ENCODE measurements at regions not wholly inside any gene's neighbourhood (a gene's known extent, or its start where the extent isn't known, plus 50 kb on each side); places are given as distances from the start of the nearest gene placed in this dataset.
A peak's percentile ranks its signal among the peaks of the same experiment; 100 is the strongest.
"Not testable (repeated sequence)": the region's sequence is repeated elsewhere in the genome, so short reads cannot be mapped to it uniquely, and the experiment has no call there.

- RAD21 ChIA-PET (ENCODE audit: unreplicated experiment), result no interaction called here
- Histone ChIP-seq H3K36me3 (ENCODE audit: control insufficient read depth in 2 of 2, insufficient read depth in 2 of 2, low read length in 1 of 2) (no peaks in the 10 kb centered on the region), H3K9ac (ENCODE audit: control insufficient read depth, insufficient read depth, low read length) (no peak overlapping the region), H3K79me2 (ENCODE audit: control insufficient read depth, insufficient read depth, low read length) (no peaks in the 10 kb centered on the region), H2AFZ (ENCODE audit: control insufficient read depth, low read depth, low read length) (no peak overlapping the region), H3K4me2 (ENCODE audit: control insufficient read depth, insufficient read depth) (no peak overlapping the region), H3K9me3 (replicated peaks; ENCODE audit: control insufficient read depth, insufficient read depth, low read length) (peaks cover 2% of the 10 kb centered on the region), H3K27ac (ENCODE audit: control insufficient read depth, insufficient read depth) (no peak overlapping the region), H3K4me1 (ENCODE audit: control insufficient read depth, insufficient read depth, low read length) (no peaks in the 10 kb centered on the region), H4K20me1 (ENCODE audit: control insufficient read depth, insufficient read depth) (no peaks in the 10 kb centered on the region), H3K27me3 (replicated peaks in 1 of 2; ENCODE audit: control insufficient read depth in 2 of 2, insufficient read depth in 2 of 2, low read length in 1 of 2) (no peaks in the 10 kb centered on the region), H3K4me3 (no peak overlapping the region)
- CTCF ChIA-PET, result no interaction called here
- peak; percentile 99 for FAIRE-seq
- intact Hi-C loops (cut with micrococcal nuclease; ENCODE audit: unreplicated experiment) (no loop called here), in situ Hi-C loops (cut with MboI) (no loop called here)
- TF ChIP-seq MTA2 (IDR thresholded peaks at IDR 0.05; ENCODE audit: low read depth) (no peak), CEBPB (IDR thresholded peaks at IDR 0.05; ENCODE audit: borderline replicate concordance in 1 of 2, low read depth in 2 of 2, low read length in 2 of 2) (no peak), HDGF (IDR thresholded peaks at IDR 0.05) (no peak), YY1 (IDR thresholded peaks at IDR 0.05; ENCODE audit: low read depth, low read length) (no peak), KAT2A (conservative IDR thresholded peaks at IDR 0.05; ENCODE audit: control insufficient read depth, low read depth, low read length) (no peak), ETV6 (conservative IDR thresholded peaks at IDR 0.05 in 1 of 2, IDR thresholded peaks at IDR 0.05 in 1 of 2; ENCODE audit: borderline replicate concordance in 1 of 2, low read depth in 1 of 2) (peak in 1 of 2 experiments; percentile 67; a peak in 1 of 4 replicates)
- SMC1A ChIA-PET (ENCODE audit: uncharacterized antibody, unreplicated experiment), result no interaction called here
- no peak for DNase-seq (ENCODE audit: low read depth, low spot score)
- no peak for ATAC-seq
- POLR2A ChIA-PET, result no interaction called here
- 83% methylated on average over 2 of the region's 2 CpGs for WGBS (ENCODE audit: insufficient coverage, insufficient replicate concordance, low lambda C conversion rate, missing lambda C conversion rate)
- no TSS peak for BruUV-seq (replicated peaks)
These were observed 141.3 kb upstream of the EXOC2 start for GRCh38 chr6:834190-834589.

GRCh38 chr6:832804-833203, 139.9 kb upstream of the EXOC2 start:
- SMC1A ChIA-PET (ENCODE audit: uncharacterized antibody, unreplicated experiment); H4K20me1 ChIP-seq (ENCODE audit: control insufficient read depth, insufficient read depth); ATAC-seq; in situ Hi-C loops (cut with MboI); intact Hi-C loops (cut with micrococcal nuclease; ENCODE audit: unreplicated experiment); H3K79me2 ChIP-seq (ENCODE audit: control insufficient read depth, insufficient read depth, low read length); H2AFZ ChIP-seq (ENCODE audit: control insufficient read depth, low read depth, low read length); POLR2A ChIA-PET; H3K4me3 ChIP-seq; H3K36me3 ChIP-seq (ENCODE audit: control insufficient read depth in 2 of 2, insufficient read depth in 2 of 2, low read length in 1 of 2); H3K4me1 ChIP-seq (ENCODE audit: control insufficient read depth, insufficient read depth, low read length); RAD21 ChIA-PET (ENCODE audit: unreplicated experiment); BruUV-seq (replicated peaks); DNase-seq (ENCODE audit: low read depth, low spot score); H3K9ac ChIP-seq (ENCODE audit: control insufficient read depth, insufficient read depth, low read length); FAIRE-seq; H3K27ac ChIP-seq (ENCODE audit: control insufficient read depth, insufficient read depth); H3K4me2 ChIP-seq (ENCODE audit: control insufficient read depth, insufficient read depth); H3K9me3 ChIP-seq (replicated peaks; ENCODE audit: control insufficient read depth, insufficient read depth, low read length); H3K27me3 ChIP-seq (replicated peaks in 1 of 2; ENCODE audit: control insufficient read depth in 2 of 2, insufficient read depth in 2 of 2, low read length in 1 of 2): not testable (repeated sequence)
- 32% methylated on average over 2 of the region's 2 CpGs for WGBS (ENCODE audit: insufficient coverage, insufficient replicate concordance, low lambda C conversion rate, missing lambda C conversion rate)
- CTCF ChIA-PET, result interaction anchor here (0.7 kb wide), 1 partner anchor 65 kb away, joined by 3 read pairs; no protein-coding TSS in a partner anchor

All from GM12878 (cell line).